Spleen (tissue), 7 donors: ENCODE measurements at regions not wholly inside any gene's neighbourhood (a gene's known extent, or its start where the extent isn't known, plus 50 kb on each side); places are given as distances from the start of the nearest gene placed in this dataset.

Source experiments
- CTCF ChIP-seq, 11 experiments: fragments of 200-600 bp in 7 of 11; fragments of 450-650 bp in 4 of 11; sonication (generic) in 4 of 11; IDR thresholded peaks in 8 of 11; conservative IDR thresholded peaks in 3 of 11; 1 replicate in 7 of 11; 2 replicates in 4 of 11; pipeline versions ENCODE4 v1.4.0 to v1.8.0; 2016 to 2021; ENCODE audit warnings: antibody characterized with exemption in 11 of 11, inconsistent platforms in 4 of 11, mild to moderate bottlenecking in 1 of 11
- POLR2A ChIP-seq, 3 donors: fragments of 450-650 bp; IDR thresholded peaks; one replicate each; pipeline ENCODE4 v1.5.1; 2017; ENCODE audit warnings: antibody characterized with exemption in 3 of 3, mild to moderate bottlenecking in 1 of 3
- donor health status: DM: no; HTN: no; CAD: no; lungs with moderate emphysema.
- donor health status: DM: no; HTN: no; CAD: no.
- donor health status: DM: no; HTN: no; CAD: no.

- no peak for TF ChIP-seq CTCF (IDR thresholded peaks at IDR 0.05 in 8 of 11, conservative IDR thresholded peaks at IDR 0.05 in 3 of 11)
- no peak for TF ChIP-seq POLR2A (IDR thresholded peaks at IDR 0.05)
Observed at GRCh38 chr6:1091900-1092299, 220.0 kb upstream of the FOXQ1 start.
